ENCODE measurements at regions not wholly inside any gene's neighbourhood (a gene's known extent, or its start where the extent isn't known, plus 50 kb on each side); places are given as distances from the start of the nearest gene placed in this dataset.
"Not testable (repeated sequence)": the region's sequence is repeated elsewhere in the genome, so short reads cannot be mapped to it uniquely, and the experiment has no call there.

DNA sequence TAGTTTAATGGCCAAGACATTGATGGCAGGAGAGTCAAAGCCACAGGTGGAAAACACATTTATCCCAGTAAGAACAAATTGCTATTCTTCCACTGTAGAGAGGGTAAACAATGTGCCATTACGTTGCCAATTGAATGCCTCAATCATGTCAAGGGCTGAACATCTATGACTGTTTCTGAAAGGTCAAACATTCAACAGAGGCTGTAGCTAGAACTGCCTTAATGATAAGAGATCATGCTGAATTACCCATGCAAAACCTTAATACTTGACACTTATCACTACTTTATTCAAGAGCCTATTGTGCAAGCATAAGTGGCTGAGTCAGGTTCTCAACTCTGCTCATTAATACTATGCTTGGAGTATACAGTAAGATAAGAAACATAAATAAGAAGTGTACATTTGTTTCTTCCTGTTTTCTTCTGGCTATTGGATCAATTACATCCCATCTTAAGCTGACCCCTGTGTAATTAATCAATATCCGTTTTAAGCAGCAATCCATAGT lies 409.5 kb downstream of the OR4F29 start:
- H3K36me3 Mint-ChIP-seq, H3K9me3 Mint-ChIP-seq, H3K27me3 Mint-ChIP-seq, H3K4me3 Mint-ChIP-seq, H3K27ac Mint-ChIP-seq, DNase-seq, H3K4me1 Mint-ChIP-seq, CTCF ChIA-PET: not testable (repeated sequence)

DNA sequence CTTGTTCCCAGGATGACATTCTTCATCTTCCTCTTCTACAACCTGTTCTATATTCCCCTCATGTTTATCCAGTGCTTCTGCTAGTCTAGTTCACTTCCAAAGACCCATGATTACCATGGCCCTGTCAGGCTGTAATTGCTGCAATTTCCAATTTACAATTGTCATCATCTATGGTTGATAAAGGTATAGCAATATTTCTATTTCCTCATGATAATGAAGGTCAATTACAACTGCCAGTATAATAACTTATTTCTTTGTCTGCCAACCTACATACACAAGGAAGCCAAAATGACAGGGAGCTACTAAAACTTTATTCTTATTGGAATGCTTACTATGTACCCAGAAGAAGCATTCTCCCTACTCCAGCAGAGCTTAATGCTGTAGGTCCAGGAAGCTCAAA lies 410.3 kb downstream of the OR4F29 start:
- DNase-seq, H3K9me3 Mint-ChIP-seq, H3K27me3 Mint-ChIP-seq, H3K36me3 Mint-ChIP-seq, CTCF ChIA-PET, H3K4me3 Mint-ChIP-seq, H3K4me1 Mint-ChIP-seq, H3K27ac Mint-ChIP-seq: not testable (repeated sequence)

DNA sequence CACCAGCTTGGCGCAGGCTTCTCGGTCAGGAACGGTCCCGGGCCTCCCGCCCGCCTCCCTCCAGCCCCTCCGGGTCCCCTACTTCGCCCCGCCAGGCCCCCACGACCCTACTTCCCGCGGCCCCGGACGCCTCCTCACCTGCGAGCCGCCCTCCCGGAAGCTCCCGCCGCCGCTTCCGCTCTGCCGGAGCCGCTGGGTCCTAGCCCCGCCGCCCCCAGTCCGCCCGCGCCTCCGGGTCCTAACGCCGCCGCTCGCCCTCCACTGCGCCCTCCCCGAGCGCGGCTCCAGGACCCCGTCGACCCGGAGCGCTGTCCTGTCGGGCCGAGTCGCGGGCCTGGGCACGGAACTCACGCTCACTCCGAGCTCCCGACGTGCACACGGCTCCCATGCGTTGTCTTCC lies 422.3 kb downstream of the OR4F29 start:
- DNase-seq, H3K36me3 Mint-ChIP-seq, H3K27me3 Mint-ChIP-seq, H3K4me3 Mint-ChIP-seq, H3K27ac Mint-ChIP-seq, H3K9me3 Mint-ChIP-seq, CTCF ChIA-PET, H3K4me1 Mint-ChIP-seq: not testable (repeated sequence)

DNA sequence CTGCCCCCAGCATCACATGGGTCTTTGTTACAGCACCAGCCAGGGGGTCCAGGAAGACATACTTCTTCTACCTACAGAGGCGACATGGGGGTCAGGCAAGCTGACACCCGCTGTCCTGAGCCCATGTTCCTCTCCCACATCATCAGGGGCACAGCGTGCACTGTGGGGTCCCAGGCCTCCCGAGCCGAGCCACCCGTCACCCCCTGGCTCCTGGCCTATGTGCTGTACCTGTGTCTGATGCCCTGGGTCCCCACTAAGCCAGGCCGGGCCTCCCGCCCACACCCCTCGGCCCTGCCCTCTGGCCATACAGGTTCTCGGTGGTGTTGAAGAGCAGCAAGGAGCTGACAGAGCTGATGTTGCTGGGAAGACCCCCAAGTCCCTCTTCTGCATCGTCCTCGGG lies 434.2 kb downstream of the OR4F29 start:
- CTCF ChIA-PET, result not testable (repeated sequence)

DNA sequence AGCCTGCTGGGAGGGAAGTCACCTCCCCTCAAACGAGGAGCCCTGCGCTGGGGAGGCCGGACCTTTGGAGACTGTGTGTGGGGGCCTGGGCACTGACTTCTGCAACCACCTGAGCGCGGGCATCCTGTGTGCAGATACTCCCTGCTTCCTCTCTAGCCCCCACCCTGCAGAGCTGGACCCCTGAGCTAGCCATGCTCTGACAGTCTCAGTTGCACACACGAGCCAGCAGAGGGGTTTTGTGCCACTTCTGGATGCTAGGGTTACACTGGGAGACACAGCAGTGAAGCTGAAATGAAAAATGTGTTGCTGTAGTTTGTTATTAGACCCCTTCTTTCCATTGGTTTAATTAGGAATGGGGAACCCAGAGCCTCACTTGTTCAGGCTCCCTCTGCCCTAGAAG lies 435.5 kb downstream of the OR4F29 start:
- CTCF ChIA-PET, H3K4me3 Mint-ChIP-seq, H3K4me1 Mint-ChIP-seq, H3K27me3 Mint-ChIP-seq, DNase-seq, H3K36me3 Mint-ChIP-seq, H3K27ac Mint-ChIP-seq, H3K9me3 Mint-ChIP-seq: not testable (repeated sequence)

More for the DNA sequence above, 434.2 kb downstream of the OR4F29 start:
- H3K4me3 Mint-ChIP-seq, H3K9me3 Mint-ChIP-seq, H3K27me3 Mint-ChIP-seq, H3K27ac Mint-ChIP-seq, DNase-seq, H3K4me1 Mint-ChIP-seq, H3K36me3 Mint-ChIP-seq: not testable (repeated sequence)

DNA sequence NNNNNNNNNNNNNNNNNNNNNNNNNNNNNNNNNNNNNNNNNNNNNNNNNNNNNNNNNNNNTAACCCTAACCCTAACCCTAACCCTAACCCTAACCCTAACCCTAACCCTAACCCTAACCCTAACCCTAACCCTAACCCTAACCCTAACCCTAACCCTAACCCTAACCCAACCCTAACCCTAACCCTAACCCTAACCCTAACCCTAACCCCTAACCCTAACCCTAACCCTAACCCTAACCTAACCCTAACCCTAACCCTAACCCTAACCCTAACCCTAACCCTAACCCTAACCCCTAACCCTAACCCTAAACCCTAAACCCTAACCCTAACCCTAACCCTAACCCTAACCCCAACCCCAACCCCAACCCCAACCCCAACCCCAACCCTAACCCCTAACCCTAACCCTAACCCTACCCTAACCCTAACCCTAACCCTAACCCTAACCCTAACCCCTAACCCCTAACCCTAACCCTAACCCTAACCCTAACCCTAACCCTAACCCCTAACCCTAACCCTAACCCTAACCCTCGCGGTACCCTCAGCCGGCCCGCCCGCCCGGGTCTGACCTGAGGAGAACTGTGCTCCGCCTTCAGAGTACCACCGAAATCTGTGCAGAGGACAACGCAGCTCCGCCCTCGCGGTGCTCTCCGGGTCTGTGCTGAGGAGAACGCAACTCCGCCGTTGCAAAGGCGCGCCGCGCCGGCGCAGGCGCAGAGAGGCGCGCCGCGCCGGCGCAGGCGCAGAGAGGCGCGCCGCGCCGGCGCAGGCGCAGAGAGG lies 441.3 kb downstream of the OR4F29 start:
- DNase-seq, result peak; percentile 47
- CTCF ChIA-PET, H3K27ac Mint-ChIP-seq, H3K9me3 Mint-ChIP-seq, H3K36me3 Mint-ChIP-seq, H3K4me1 Mint-ChIP-seq, H3K27me3 Mint-ChIP-seq, H3K4me3 Mint-ChIP-seq: not testable (repeated sequence)

All from activated naive CD4-positive, alpha-beta T cell treated with anti-CD3 and anti-CD28 coated beads, Interleukin-2, amount 10 ng/mL, durations not matched to agents 7 days and 5 days (primary cell).